Right lobe of liver (tissue), 4 donors: ENCODE measurements at regions not wholly inside any gene's neighbourhood (a gene's known extent, or its start where the extent isn't known, plus 50 kb on each side); places are given as distances from the start of the nearest gene placed in this dataset.

Experiments used
- POLR2A ChIP-seq: fragments of 450-650 bp; IDR thresholded peaks from one replicate; pipeline ENCODE4 v1.6.1; 2017; ENCODE audit warnings: antibody characterized with exemption, mild to moderate bottlenecking
- TF ChIP-seq, protein P1 (sequence below), 4 donors: fragments of 200-600 bp in 3 of 4; fragments of 450-650 bp in 1 of 4; IDR thresholded peaks; one replicate each; pipeline versions ENCODE4 v1.5.1 to v1.8.0; 2016 to 2022; ENCODE audit warnings: antibody characterized with exemption in 4 of 4, mild to moderate bottlenecking in 2 of 4
- donor health status: DM: no; HTN: no; CAD: no.
- donor health status: DM: no; HTN: no; CAD: no.
- donor health status: DM: no; HTN: yes; CAD: no.

DNA sequence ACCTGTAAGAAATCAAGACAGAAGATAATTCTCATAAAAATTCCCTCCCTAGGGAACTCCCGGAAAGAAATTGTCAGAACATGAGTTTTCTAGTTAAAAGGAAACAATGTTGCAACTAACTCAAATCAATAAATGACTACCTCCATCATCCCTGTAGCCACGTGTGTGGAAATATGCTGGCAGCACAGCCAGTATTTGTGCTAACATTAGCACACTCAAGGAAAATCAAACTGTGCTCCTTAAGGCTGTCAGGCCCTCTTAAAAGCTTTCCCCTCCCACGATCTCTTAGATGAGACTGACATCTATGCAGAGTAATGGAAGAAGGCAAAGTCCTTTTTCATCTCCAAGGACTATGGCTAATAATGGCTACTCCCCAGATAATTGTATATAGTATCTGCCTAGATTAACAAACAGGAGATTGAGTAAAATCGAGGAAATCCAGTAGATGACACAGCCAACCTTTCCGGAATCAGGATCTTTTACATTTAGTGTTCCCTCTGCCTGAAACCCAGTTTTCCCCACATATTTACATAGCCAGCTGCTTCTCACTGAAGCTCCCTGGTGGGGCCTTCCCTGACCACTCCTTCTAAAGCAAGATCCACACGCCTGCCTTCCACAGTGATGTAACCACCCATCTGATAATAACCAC, 50.9 kb upstream of the NR5A2 start:
- TF ChIP-seq, protein P1, sequence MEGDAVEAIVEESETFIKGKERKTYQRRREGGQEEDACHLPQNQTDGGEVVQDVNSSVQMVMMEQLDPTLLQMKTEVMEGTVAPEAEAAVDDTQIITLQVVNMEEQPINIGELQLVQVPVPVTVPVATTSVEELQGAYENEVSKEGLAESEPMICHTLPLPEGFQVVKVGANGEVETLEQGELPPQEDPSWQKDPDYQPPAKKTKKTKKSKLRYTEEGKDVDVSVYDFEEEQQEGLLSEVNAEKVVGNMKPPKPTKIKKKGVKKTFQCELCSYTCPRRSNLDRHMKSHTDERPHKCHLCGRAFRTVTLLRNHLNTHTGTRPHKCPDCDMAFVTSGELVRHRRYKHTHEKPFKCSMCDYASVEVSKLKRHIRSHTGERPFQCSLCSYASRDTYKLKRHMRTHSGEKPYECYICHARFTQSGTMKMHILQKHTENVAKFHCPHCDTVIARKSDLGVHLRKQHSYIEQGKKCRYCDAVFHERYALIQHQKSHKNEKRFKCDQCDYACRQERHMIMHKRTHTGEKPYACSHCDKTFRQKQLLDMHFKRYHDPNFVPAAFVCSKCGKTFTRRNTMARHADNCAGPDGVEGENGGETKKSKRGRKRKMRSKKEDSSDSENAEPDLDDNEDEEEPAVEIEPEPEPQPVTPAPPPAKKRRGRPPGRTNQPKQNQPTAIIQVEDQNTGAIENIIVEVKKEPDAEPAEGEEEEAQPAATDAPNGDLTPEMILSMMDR (IDR thresholded peaks at IDR 0.05), result no peak
- TF ChIP-seq POLR2A, result no peak
